Sigmoid colon (tissue), 6 donors: ENCODE measurements at regions not wholly inside any gene's neighbourhood (a gene's known extent, or its start where the extent isn't known, plus 50 kb on each side); places are given as distances from the start of the nearest gene placed in this dataset.

ENCODE experiments used
- DNase-seq: peaks from one replicate; pipeline ENCODE4 v3.0.0-alpha.2; 2019
- H3K27ac ChIP-seq, 4 donors: fragments of 200-600 bp; sonication (generic); one replicate each; pipeline ENCODE4 v1.5.1; 2016 to 2019; ENCODE audit warnings: mild to moderate bottlenecking in 1 of 4
- H3K27me3 ChIP-seq, 3 donors: fragments of 200-600 bp; sonication (generic); one replicate each; pipeline ENCODE4 v1.5.1; 2019; ENCODE audit warnings: mild to moderate bottlenecking in 1 of 3
- H3K36me3 ChIP-seq, 4 donors: fragments of 200-600 bp; sonication (generic); one replicate each; pipeline ENCODE4 v1.5.1; 2016 to 2019
- H3K4me1 ChIP-seq, 4 donors: fragments of 200-600 bp; sonication (generic); one replicate each; pipeline ENCODE4 v1.5.1; 2017 to 2019
- H3K4me3 ChIP-seq, 4 donors: fragments of 200-600 bp; sonication (generic); one replicate each; pipeline ENCODE4 v1.5.1; 2017 to 2019; ENCODE audit warnings: mild to moderate bottlenecking in 2 of 4, moderate library complexity in 1 of 4
- H3K9me3 ChIP-seq, 4 donors: fragments of 200-600 bp in 3 of 4; sonication (generic) in 3 of 4; one replicate each; pipeline versions ENCODE4 v1.5.1 to v1.6.1; 2013 to 2019
- CTCF ChIP-seq, 4 experiments: fragments of 450-650 bp in 3 of 4; fragments of 200-600 bp in 1 of 4; IDR thresholded peaks; one replicate each; pipeline ENCODE4 v1.5.1; 2016 to 2019; ENCODE audit warnings: antibody characterized with exemption in 4 of 4, mild to moderate bottlenecking in 3 of 4, moderate library complexity in 2 of 4
- EP300 ChIP-seq, 4 donors: sonication (generic); formaldehyde crosslinking; IDR thresholded peaks; one replicate each; pipeline ENCODE4 v1.6.1; 2017; ENCODE audit warnings: antibody characterized with exemption in 4 of 4
- POLR2A ChIP-seq, 2 donors: fragments of 450-650 bp; IDR thresholded peaks; one replicate each; pipeline ENCODE4 v1.6.1; 2016; ENCODE audit warnings: antibody characterized with exemption in 2 of 2, mild to moderate bottlenecking in 2 of 2, moderate library complexity in 2 of 2
- POLR2AphosphoS5 ChIP-seq, 4 donors: sonication (generic); formaldehyde crosslinking; IDR thresholded peaks; one replicate each; pipeline ENCODE4 v1.6.1; 2017; ENCODE audit warnings: antibody characterized with exemption in 4 of 4
- WGBS, 2 donors: extraction: QIAGEN DNeasy Blood & Tissue Kit; methylation state at CpG; one replicate each; pipeline ENCODE4 v1.1.7; 2013; 5-methylcytosine and 5-hydroxymethylcytosine counted together
- intact Hi-C: fragments of 100-400 bp; cut with DNase I; formaldehyde crosslinking; loops from one replicate; pipeline ENCODE4 v1.15.1; 2023
- donor health status: healthy with polysubstance abuse.
- donor health status: healthy.

- Histone ChIP-seq H3K27me3 (no peaks in the 10 kb centered on the region), H3K4me3 (no peak overlapping the region), H3K27ac (no peak overlapping the region), H3K4me1 (no peaks in the 10 kb centered on the region), H3K36me3 (no peaks in the 10 kb centered on the region), H3K9me3 (no peaks in the 10 kb centered on the region)
- TF ChIP-seq CTCF (IDR thresholded peaks at IDR 0.05) (no peak), EP300 (IDR thresholded peaks at IDR 0.05) (no peak), POLR2A (IDR thresholded peaks at IDR 0.05) (no peak), POLR2AphosphoS5 (IDR thresholded peaks at IDR 0.05) (no peak)
- WGBS, 2 donors, result 89 to 90% methylated on average over 3 of the region's 3 CpGs
- intact Hi-C loops, result no loop called here
- no peak for DNase-seq
Measured at GRCh38 chr10:88115407-88115806, 252.0 kb downstream of the PTEN start.

GRCh38 chr10:88115968-88116367, 252.5 kb downstream of the PTEN start:
- H3K4me1 ChIP-seq, result no peaks in the 10 kb centered on the region
- H3K36me3 ChIP-seq, result no peaks in the 10 kb centered on the region
- no peak for DNase-seq
- WGBS, 2 donors, result 83 to 92% methylated on average over 1 of the region's 1 CpG
- no peak overlapping the region for H3K27ac ChIP-seq
- H3K27me3 ChIP-seq, result no peaks in the 10 kb centered on the region
- intact Hi-C loops, result no loop called here
- H3K9me3 ChIP-seq, result no peaks in the 10 kb centered on the region
- TF ChIP-seq EP300 (IDR thresholded peaks at IDR 0.05), result no peak
- no peak for TF ChIP-seq POLR2AphosphoS5 (IDR thresholded peaks at IDR 0.05)
- no peak for TF ChIP-seq POLR2A (IDR thresholded peaks at IDR 0.05)
- TF ChIP-seq CTCF (IDR thresholded peaks at IDR 0.05), result no peak
- no peak overlapping the region for H3K4me3 ChIP-seq

- no peaks in the 10 kb centered on the region for H3K4me1 ChIP-seq
- no peaks in the 10 kb centered on the region for H3K9me3 ChIP-seq
- DNase-seq, result no peak
- H3K27ac ChIP-seq, result no peak overlapping the region
- no peaks in the 10 kb centered on the region for H3K36me3 ChIP-seq
- 85 to 95% methylated on average over 2 of the region's 2 CpGs for WGBS, 2 donors
- no peak for TF ChIP-seq POLR2AphosphoS5 (IDR thresholded peaks at IDR 0.05)
- no peak for TF ChIP-seq POLR2A (IDR thresholded peaks at IDR 0.05)
- TF ChIP-seq CTCF (IDR thresholded peaks at IDR 0.05), result no peak
- TF ChIP-seq EP300 (IDR thresholded peaks at IDR 0.05), result no peak
- no peaks in the 10 kb centered on the region for H3K27me3 ChIP-seq
- H3K4me3 ChIP-seq, result no peak overlapping the region
- intact Hi-C loops, result no loop called here
Measured at GRCh38 chr10:88116481-88116880, 253.1 kb downstream of the PTEN start.

GRCh38 chr10:88116971-88117626, 253.7 kb downstream of the PTEN start:
- TF ChIP-seq POLR2AphosphoS5 (IDR thresholded peaks at IDR 0.05) (no peak), CTCF (IDR thresholded peaks at IDR 0.05) (no peak), POLR2A (IDR thresholded peaks at IDR 0.05) (no peak), EP300 (IDR thresholded peaks at IDR 0.05) (no peak)
- no peak for DNase-seq
- Histone ChIP-seq H3K27me3 (no peaks in the 10 kb centered on the region), H3K36me3 (no peaks in the 10 kb centered on the region), H3K27ac (no peak overlapping the region), H3K4me3 (no peak overlapping the region), H3K4me1 (no peaks in the 10 kb centered on the region), H3K9me3 (no peaks in the 10 kb centered on the region)
- 72 to 91% methylated on average over 7 of the region's 7 CpGs for WGBS, 2 donors
- intact Hi-C loops, result no loop called here
